ENCODE measurements at regions not wholly inside any gene's neighbourhood (a gene's known extent, or its start where the extent isn't known, plus 50 kb on each side); places are given as distances from the start of the nearest gene placed in this dataset.

- Histone ChIP-seq H3K79me1 (replicated peaks; ENCODE audit: low read length, poor library complexity, severe bottlenecking) (no peaks in the 10 kb centered on the region), H2AFZ (ENCODE audit: low read depth, low read length) (no peak overlapping the region), H2BK15ac (ENCODE audit: low read depth, poor library complexity, severe bottlenecking) (no peak overlapping the region), H3K27me3 (ENCODE audit: control insufficient read depth in 1 of 2, insufficient read depth in 1 of 2, low read length in 2 of 2) (no peaks in the 10 kb centered on the region), H4K8ac (ENCODE audit: low read length) (no peak overlapping the region), H2BK12ac (ENCODE audit: low read length in 2 of 2) (no peak overlapping the region), H2AK5ac (ENCODE audit: low read length, severe bottlenecking) (no peak overlapping the region), H3K4me3 (ENCODE audit: insufficient read depth in 1 of 2, low read depth in 1 of 2, low read length in 2 of 2) (no peak overlapping the region), H3K18ac (ENCODE audit: low read depth in 1 of 2, low read length in 2 of 2) (no peak overlapping the region), H3K27ac (ENCODE audit: low read length, poor library complexity, severe bottlenecking) (no peak overlapping the region), H3K9ac (ENCODE audit: low read length) (no peak overlapping the region), H3K4me2 (ENCODE audit: low read length, poor library complexity, severe bottlenecking) (no peak overlapping the region), H4K91ac (ENCODE audit: low read length) (no peak overlapping the region), H3K4me1 (ENCODE audit: control insufficient read depth, insufficient read depth, low read depth, low read length) (peaks cover 6% of the 10 kb centered on the region), H3K4ac (ENCODE audit: low read depth in 1 of 2, low read length in 2 of 2) (no peak overlapping the region), H3K14ac (ENCODE audit: low read length in 2 of 2) (no peak overlapping the region), H3K23ac (ENCODE audit: low read length in 2 of 2) (no peak overlapping the region), H2BK5ac (ENCODE audit: low read depth, low read length, poor library complexity, severe bottlenecking) (no peak overlapping the region), H3K36me3 (ENCODE audit: control insufficient read depth in 1 of 2, insufficient read depth in 2 of 2, low read depth in 1 of 2, low read length in 2 of 2) (no peaks in the 10 kb centered on the region), H2BK120ac (ENCODE audit: low read depth, low read length) (no peak overlapping the region), H3K9me3 (ENCODE audit: control insufficient read depth, low read length) (no peaks in the 10 kb centered on the region)
- DNase-seq = no peak
- 89% methylated on average over 4 of the region's 4 CpGs for WGBS
Measured at GRCh38 chr2:9747396-9747795, 95.9 kb upstream of the TAF1B start.

- H3K27ac ChIP-seq (ENCODE audit: low read length, poor library complexity, severe bottlenecking) = no peak overlapping the region
- H3K23ac ChIP-seq (ENCODE audit: low read length in 2 of 2) = no peak overlapping the region
- H3K27me3 ChIP-seq (ENCODE audit: control insufficient read depth in 1 of 2, insufficient read depth in 1 of 2, low read length in 2 of 2) = no peaks in the 10 kb centered on the region
- H2BK15ac ChIP-seq (ENCODE audit: low read depth, poor library complexity, severe bottlenecking) = no peak overlapping the region
- no peak overlapping the region for H3K4me3 ChIP-seq (ENCODE audit: insufficient read depth in 1 of 2, low read depth in 1 of 2, low read length in 2 of 2)
- no peak overlapping the region for H2BK120ac ChIP-seq (ENCODE audit: low read depth, low read length)
- no peak overlapping the region for H2BK12ac ChIP-seq (ENCODE audit: low read length in 2 of 2)
- H3K36me3 ChIP-seq (ENCODE audit: control insufficient read depth in 1 of 2, insufficient read depth in 2 of 2, low read depth in 1 of 2, low read length in 2 of 2) = no peaks in the 10 kb centered on the region
- H3K4me1 ChIP-seq (ENCODE audit: control insufficient read depth, insufficient read depth, low read depth, low read length) = peaks cover 18% of the 10 kb centered on the region
- H2BK5ac ChIP-seq (ENCODE audit: low read depth, low read length, poor library complexity, severe bottlenecking) = no peak overlapping the region
- no peak overlapping the region for H3K18ac ChIP-seq (ENCODE audit: low read depth in 1 of 2, low read length in 2 of 2)
- H3K4ac ChIP-seq (ENCODE audit: low read depth in 1 of 2, low read length in 2 of 2) = no peak overlapping the region
- no peak overlapping the region for H3K14ac ChIP-seq (ENCODE audit: low read length in 2 of 2)
- H4K91ac ChIP-seq (ENCODE audit: low read length) = no peak overlapping the region
- no peaks in the 10 kb centered on the region for H3K9me3 ChIP-seq (ENCODE audit: control insufficient read depth, low read length)
- DNase-seq = no peak
- H3K4me2 ChIP-seq (ENCODE audit: low read length, poor library complexity, severe bottlenecking) = no peak overlapping the region
- H3K79me1 ChIP-seq (replicated peaks; ENCODE audit: low read length, poor library complexity, severe bottlenecking) = no peaks in the 10 kb centered on the region
- no peak overlapping the region for H3K9ac ChIP-seq (ENCODE audit: low read length)
- H4K8ac ChIP-seq (ENCODE audit: low read length) = no peak overlapping the region
- 73% methylated on average over 5 of the region's 6 CpGs for WGBS
- no peak overlapping the region for H2AFZ ChIP-seq (ENCODE audit: low read depth, low read length)
- no peak overlapping the region for H2AK5ac ChIP-seq (ENCODE audit: low read length, severe bottlenecking)
Measured at GRCh38 chr2:9748577-9748976, 94.7 kb upstream of the TAF1B start.

GRCh38 chr2:9749546-9750223 lies 93.6 kb upstream of the TAF1B start:
- 86% methylated on average over 9 of the region's 9 CpGs for WGBS
- Histone ChIP-seq H3K27me3 (ENCODE audit: control insufficient read depth in 1 of 2, insufficient read depth in 1 of 2, low read length in 2 of 2) (no peaks in the 10 kb centered on the region), H3K9ac (ENCODE audit: low read length) (no peak overlapping the region), H3K23ac (ENCODE audit: low read length in 2 of 2) (no peak overlapping the region), H3K18ac (ENCODE audit: low read depth in 1 of 2, low read length in 2 of 2) (no peak overlapping the region), H4K91ac (ENCODE audit: low read length) (no peak overlapping the region), H4K8ac (ENCODE audit: low read length) (no peak overlapping the region), H3K14ac (ENCODE audit: low read length in 2 of 2) (no peak overlapping the region), H3K9me3 (ENCODE audit: control insufficient read depth, low read length) (no peaks in the 10 kb centered on the region), H3K36me3 (ENCODE audit: control insufficient read depth in 1 of 2, insufficient read depth in 2 of 2, low read depth in 1 of 2, low read length in 2 of 2) (no peaks in the 10 kb centered on the region), H2BK120ac (ENCODE audit: low read depth, low read length) (no peak overlapping the region), H3K4me3 (ENCODE audit: insufficient read depth in 1 of 2, low read depth in 1 of 2, low read length in 2 of 2) (no peak overlapping the region), H3K27ac (ENCODE audit: low read length, poor library complexity, severe bottlenecking) (no peak overlapping the region), H2BK15ac (ENCODE audit: low read depth, poor library complexity, severe bottlenecking) (no peak overlapping the region), H3K4me2 (ENCODE audit: low read length, poor library complexity, severe bottlenecking) (no peak overlapping the region), H3K4ac (ENCODE audit: low read depth in 1 of 2, low read length in 2 of 2) (no peak overlapping the region), H2BK5ac (ENCODE audit: low read depth, low read length, poor library complexity, severe bottlenecking) (no peak overlapping the region), H2BK12ac (ENCODE audit: low read length in 2 of 2) (no peak overlapping the region), H2AFZ (ENCODE audit: low read depth, low read length) (no peak overlapping the region), H3K79me1 (replicated peaks; ENCODE audit: low read length, poor library complexity, severe bottlenecking) (no peaks in the 10 kb centered on the region), H3K4me1 (ENCODE audit: control insufficient read depth, insufficient read depth, low read depth, low read length) (peaks cover 22% of the 10 kb centered on the region), H2AK5ac (ENCODE audit: low read length, severe bottlenecking) (no peak overlapping the region)
- DNase-seq = no peak

- 93% methylated on average over 9 of the region's 9 CpGs for WGBS
- Histone ChIP-seq H3K36me3 (ENCODE audit: control insufficient read depth in 1 of 2, insufficient read depth in 2 of 2, low read depth in 1 of 2, low read length in 2 of 2) (no peaks in the 10 kb centered on the region), H3K4me1 (ENCODE audit: control insufficient read depth, insufficient read depth, low read depth, low read length) (peaks cover 22% of the 10 kb centered on the region), H3K9ac (ENCODE audit: low read length) (no peak overlapping the region), H2BK15ac (ENCODE audit: low read depth, poor library complexity, severe bottlenecking) (no peak overlapping the region), H2AFZ (ENCODE audit: low read depth, low read length) (no peak overlapping the region), H4K8ac (ENCODE audit: low read length) (no peak overlapping the region), H3K4ac (ENCODE audit: low read depth in 1 of 2, low read length in 2 of 2) (no peak overlapping the region), H3K27ac (ENCODE audit: low read length, poor library complexity, severe bottlenecking) (no peak overlapping the region), H3K18ac (ENCODE audit: low read depth in 1 of 2, low read length in 2 of 2) (no peak overlapping the region), H4K91ac (ENCODE audit: low read length) (no peak overlapping the region), H2BK5ac (ENCODE audit: low read depth, low read length, poor library complexity, severe bottlenecking) (no peak overlapping the region), H3K79me1 (replicated peaks; ENCODE audit: low read length, poor library complexity, severe bottlenecking) (no peaks in the 10 kb centered on the region), H3K9me3 (ENCODE audit: control insufficient read depth, low read length) (no peaks in the 10 kb centered on the region), H3K4me3 (ENCODE audit: insufficient read depth in 1 of 2, low read depth in 1 of 2, low read length in 2 of 2) (no peak overlapping the region), H3K27me3 (ENCODE audit: control insufficient read depth in 1 of 2, insufficient read depth in 1 of 2, low read length in 2 of 2) (no peaks in the 10 kb centered on the region), H3K23ac (ENCODE audit: low read length in 2 of 2) (no peak overlapping the region), H2BK120ac (ENCODE audit: low read depth, low read length) (no peak overlapping the region), H2BK12ac (ENCODE audit: low read length in 2 of 2) (no peak overlapping the region), H2AK5ac (ENCODE audit: low read length, severe bottlenecking) (no peak overlapping the region), H3K4me2 (ENCODE audit: low read length, poor library complexity, severe bottlenecking) (no peak overlapping the region), H3K14ac (ENCODE audit: low read length in 2 of 2) (no peak overlapping the region)
- DNase-seq = no peak
Measured at GRCh38 chr2:9750224-9751215, 92.8 kb upstream of the TAF1B start.
